Natural killer cell (primary cell): ENCODE measurements at regions not wholly inside any gene's neighbourhood (a gene's known extent, or its start where the extent isn't known, plus 50 kb on each side); places are given as distances from the start of the nearest gene placed in this dataset.

Source experiments
- ATAC-seq, 3 donors: fragments of 150-1000 bp in 2 of 3; fragments of 200-7000 bp in 1 of 3; cut with Tn5 transposase; 1 replicate in 1 of 3; 2 replicates in 2 of 3; pipeline ENCODE4 v1.10.0; 2021; ENCODE audit warnings: mild to moderate bottlenecking in 2 of 3, moderate library complexity in 2 of 3
- DNase-seq, 2 donors: peaks; one replicate each; pipeline versions ENCODE4 v3.0.0 to v3.0.0-alpha.2; 2013 to 2021; ENCODE audit warnings: mixed read lengths in 1 of 2
- H3K27ac ChIP-seq: one replicate; pipeline ENCODE4 v1.5.1; 2013; ENCODE audit warnings: mild to moderate bottlenecking, low read length
- H3K27me3 ChIP-seq: one replicate; pipeline ENCODE4 v1.6.1; 2013; ENCODE audit warnings: low read length; ENCODE audit not compliant: control insufficient read depth, insufficient read depth
- H3K36me3 ChIP-seq: one replicate; pipeline ENCODE4 v1.6.1; 2013; ENCODE audit warnings: low read length; ENCODE audit not compliant: control insufficient read depth, insufficient read depth
- H3K4me1 ChIP-seq: one replicate; pipeline ENCODE4 v1.6.1; 2013; ENCODE audit warnings: low read length; ENCODE audit not compliant: control insufficient read depth, insufficient read depth
- H3K4me3 ChIP-seq: one replicate; pipeline ENCODE4 v1.5.1; 2013; ENCODE audit warnings: low read length
- H3K9me3 ChIP-seq: one replicate; pipeline ENCODE4 v1.6.1; 2013; ENCODE audit warnings: low read length; ENCODE audit not compliant: control insufficient read depth, insufficient read depth
- H3K27ac Mint-ChIP-seq, 2 donors: one replicate each; pipeline ENCODE4 v1.8.0; 2022; ENCODE audit warnings: mild to moderate bottlenecking in 2 of 2, mixed read lengths in 2 of 2, moderate library complexity in 1 of 2
- H3K27me3 Mint-ChIP-seq, 2 donors: one replicate each; pipeline ENCODE4 v1.8.0; 2022; ENCODE audit warnings: low read depth in 2 of 2, mixed read lengths in 2 of 2
- H3K36me3 Mint-ChIP-seq: one replicate; pipeline ENCODE4 v1.8.0; 2022; ENCODE audit warnings: mixed read lengths
- H3K4me1 Mint-ChIP-seq, 2 donors: one replicate each; pipeline ENCODE4 v1.8.0; 2022; ENCODE audit warnings: mixed read lengths in 2 of 2
- H3K4me3 Mint-ChIP-seq: one replicate; pipeline ENCODE4 v1.8.0; 2022; ENCODE audit warnings: mild to moderate bottlenecking, moderate library complexity, mixed read lengths
- H3K9me3 Mint-ChIP-seq, 2 donors: one replicate each; pipeline ENCODE4 v1.8.0; 2022; ENCODE audit warnings: mixed read lengths in 2 of 2
- CTCF ChIP-seq: fragments of 200-600 bp; IDR thresholded peaks from one replicate; pipeline ENCODE4 v1.8.0; 2022; ENCODE audit warnings: antibody characterized with exemption
- WGBS: methylation state at CpG from one replicate; pipeline ENCODE4 v1.1.7; 2013; ENCODE audit warnings: missing lambda C conversion rate; ENCODE audit not compliant: insufficient coverage; 5-methylcytosine and 5-hydroxymethylcytosine counted together
- intact Hi-C: fragments of 100-400 bp; cut with micrococcal nuclease; formaldehyde crosslinking; loops from one replicate; pipeline ENCODE4 v1.14.2; 2022

GRCh38 chr2:184463866-184464248, 134.5 kb upstream of the ZNF804A start:
- H3K36me3 Mint-ChIP-seq: no peaks in the 10 kb centered on the region
- H3K9me3 Mint-ChIP-seq: peaks cover 11 to 18% of the 10 kb centered on the region in 2 donors
- H3K27ac Mint-ChIP-seq: no peak overlapping the region
- no peak overlapping the region for H3K4me3 Mint-ChIP-seq
- Histone ChIP-seq H3K27ac (no peak overlapping the region), H3K4me1 (no peaks in the 10 kb centered on the region), H3K36me3 (no peaks in the 10 kb centered on the region), H3K9me3 (no peaks in the 10 kb centered on the region), H3K4me3 (no peak overlapping the region), H3K27me3 (no peaks in the 10 kb centered on the region)
- TF ChIP-seq CTCF: no peak
- intact Hi-C loops: no loop called here
- H3K27me3 Mint-ChIP-seq: no peaks in the 10 kb centered on the region
- WGBS: no CpG with 5 or more reads among the region's 1 CpG
- ATAC-seq (no peak), DNase-seq (no peak)
- H3K4me1 Mint-ChIP-seq: no peaks in the 10 kb centered on the region

- WGBS: no CpG with 5 or more reads among the region's 3 CpGs
- Mint-ChIP-seq H3K9me3 (peaks cover 21 to 22% of the 10 kb centered on the region in 2 donors), H3K27me3 (no peaks in the 10 kb centered on the region), H3K4me1 (no peaks in the 10 kb centered on the region), H3K27ac (no peak overlapping the region), H3K36me3 (no peaks in the 10 kb centered on the region), H3K4me3 (no peak overlapping the region)
- Histone ChIP-seq H3K27ac (no peak overlapping the region), H3K36me3 (no peaks in the 10 kb centered on the region), H3K4me1 (no peaks in the 10 kb centered on the region), H3K4me3 (no peak overlapping the region), H3K27me3 (no peaks in the 10 kb centered on the region), H3K9me3 (no peaks in the 10 kb centered on the region)
- intact Hi-C loops: no loop called here
- TF ChIP-seq CTCF: no peak
- DNase-seq (no peak), ATAC-seq (no peak)
Measured at GRCh38 chr2:184468826-184469225, 129.5 kb upstream of the ZNF804A start.

- Histone ChIP-seq H3K9me3 (no peaks in the 10 kb centered on the region), H3K36me3 (no peaks in the 10 kb centered on the region), H3K27ac (no peak overlapping the region), H3K4me1 (no peaks in the 10 kb centered on the region), H3K27me3 (no peaks in the 10 kb centered on the region), H3K4me3 (no peak overlapping the region)
- Mint-ChIP-seq H3K36me3 (peaks cover 9% of the 10 kb centered on the region), H3K4me1 (no peaks in the 10 kb centered on the region), H3K9me3 (peaks cover 17 to 33% of the 10 kb centered on the region in 2 donors), H3K27ac (no peak overlapping the region), H3K4me3 (no peak overlapping the region), H3K27me3 (no peaks in the 10 kb centered on the region)
- WGBS: 100% methylated on average over 1 of the region's 1 CpG
- DNase-seq (no peak), ATAC-seq (no peak)
- intact Hi-C loops: no loop called here
- no peak for TF ChIP-seq CTCF
Measured at GRCh38 chr2:184472481-184472880, 125.8 kb upstream of the ZNF804A start.

- Histone ChIP-seq H3K4me1 (no peaks in the 10 kb centered on the region), H3K9me3 (no peaks in the 10 kb centered on the region), H3K27me3 (no peaks in the 10 kb centered on the region), H3K36me3 (no peaks in the 10 kb centered on the region), H3K27ac (no peak overlapping the region), H3K4me3 (no peak overlapping the region)
- no peak for TF ChIP-seq CTCF
- Mint-ChIP-seq H3K9me3 (peaks cover 14 to 18% of the 10 kb centered on the region in 2 donors), H3K4me1 (no peaks in the 10 kb centered on the region), H3K36me3 (no peaks in the 10 kb centered on the region), H3K27ac (no peak overlapping the region), H3K27me3 (no peaks in the 10 kb centered on the region), H3K4me3 (no peak overlapping the region)
- intact Hi-C loops: no loop called here
- DNase-seq: no peak
- WGBS: 57% methylated on average over 1 of the region's 1 CpG
- no peak for ATAC-seq
Measured at GRCh38 chr2:184481865-184482264, 116.5 kb upstream of the ZNF804A start.
